Uterus (tissue), 3 donors: ENCODE measurements at regions not wholly inside any gene's neighbourhood (a gene's known extent, or its start where the extent isn't known, plus 50 kb on each side); places are given as distances from the start of the nearest gene placed in this dataset.

Experiments
- DNase-seq, 2 donors: peaks; one replicate each; pipeline ENCODE4 v3.0.0-alpha.2; 2019 to 2020
- H3K27ac ChIP-seq, 2 donors: fragments of 200-600 bp; sonication (generic); 1 replicate in 1 of 2; 2 replicates in 1 of 2; pipeline ENCODE4 v1.5.1; 2016 to 2018
- H3K27me3 ChIP-seq, 2 donors: fragments of 200-600 bp; sonication (generic); one replicate each; pipeline ENCODE4 v1.5.1; 2018 to 2019; ENCODE audit warnings: control low read depth in 1 of 2
- H3K36me3 ChIP-seq, 2 donors: fragments of 200-600 bp; sonication (generic); one replicate each; pipeline ENCODE4 v1.5.1; 2019; ENCODE audit warnings: control low read depth in 1 of 2
- H3K4me1 ChIP-seq, 2 donors: fragments of 200-600 bp; sonication (generic); one replicate each; pipeline ENCODE4 v1.5.1; 2018 to 2019; ENCODE audit warnings: control low read depth in 1 of 2
- H3K4me3 ChIP-seq, 2 donors: fragments of 200-600 bp; sonication (generic); 1 replicate in 1 of 2; 2 replicates in 1 of 2; pipeline ENCODE4 v1.5.1; 2018 to 2019; ENCODE audit warnings: mild to moderate bottlenecking in 1 of 2
- H3K9me3 ChIP-seq, 2 donors: fragments of 200-600 bp; sonication (generic); one replicate each; pipeline ENCODE4 v1.5.1; 2019; ENCODE audit warnings: control low read depth in 1 of 2
- POLR2A ChIP-seq, 2 donors: fragments of 450-650 bp; IDR thresholded peaks; one replicate each; pipeline ENCODE4 v1.6.1; 2016; ENCODE audit warnings: antibody characterized with exemption in 2 of 2, mild to moderate bottlenecking in 1 of 2, moderate library complexity in 1 of 2
- intact Hi-C: fragments of 100-400 bp; cut with DNase I; formaldehyde crosslinking; loops from one replicate; pipeline ENCODE4 v1.15.1; 2023; ENCODE audit warnings: low total_unique reads
- TF ChIP-seq, protein P1 (sequence below), 4 experiments: fragments of 200-600 bp in 2 of 4; fragments of 450-650 bp in 2 of 4; sonication (generic) in 2 of 4; IDR thresholded peaks; one replicate each; pipeline ENCODE4 v1.5.1; 2016 to 2019; ENCODE audit warnings: antibody characterized with exemption in 4 of 4, mild to moderate bottlenecking in 2 of 4, moderate library complexity in 1 of 4
- donor health status: DM: yes; HTN: yes; CAD: no.

- no peaks in the 10 kb centered on the region for H3K9me3 ChIP-seq
- H3K27me3 ChIP-seq: no peaks in the 10 kb centered on the region
- no peaks in the 10 kb centered on the region for H3K36me3 ChIP-seq
- no peaks in the 10 kb centered on the region for H3K4me1 ChIP-seq
- H3K4me3 ChIP-seq: no peak overlapping the region
- TF ChIP-seq, protein P1, sequence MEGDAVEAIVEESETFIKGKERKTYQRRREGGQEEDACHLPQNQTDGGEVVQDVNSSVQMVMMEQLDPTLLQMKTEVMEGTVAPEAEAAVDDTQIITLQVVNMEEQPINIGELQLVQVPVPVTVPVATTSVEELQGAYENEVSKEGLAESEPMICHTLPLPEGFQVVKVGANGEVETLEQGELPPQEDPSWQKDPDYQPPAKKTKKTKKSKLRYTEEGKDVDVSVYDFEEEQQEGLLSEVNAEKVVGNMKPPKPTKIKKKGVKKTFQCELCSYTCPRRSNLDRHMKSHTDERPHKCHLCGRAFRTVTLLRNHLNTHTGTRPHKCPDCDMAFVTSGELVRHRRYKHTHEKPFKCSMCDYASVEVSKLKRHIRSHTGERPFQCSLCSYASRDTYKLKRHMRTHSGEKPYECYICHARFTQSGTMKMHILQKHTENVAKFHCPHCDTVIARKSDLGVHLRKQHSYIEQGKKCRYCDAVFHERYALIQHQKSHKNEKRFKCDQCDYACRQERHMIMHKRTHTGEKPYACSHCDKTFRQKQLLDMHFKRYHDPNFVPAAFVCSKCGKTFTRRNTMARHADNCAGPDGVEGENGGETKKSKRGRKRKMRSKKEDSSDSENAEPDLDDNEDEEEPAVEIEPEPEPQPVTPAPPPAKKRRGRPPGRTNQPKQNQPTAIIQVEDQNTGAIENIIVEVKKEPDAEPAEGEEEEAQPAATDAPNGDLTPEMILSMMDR (IDR thresholded peaks at IDR 0.05): no peak
- no peak for TF ChIP-seq POLR2A (IDR thresholded peaks at IDR 0.05)
- H3K27ac ChIP-seq: no peak overlapping the region
- no peak for DNase-seq
- intact Hi-C loops: no loop called here
Measured at GRCh38 chr10:10160821-10161312, 856.8 kb upstream of the CELF2 start.

- intact Hi-C loops: no loop called here
- no peaks in the 10 kb centered on the region for H3K4me1 ChIP-seq
- TF ChIP-seq, protein P1 (IDR thresholded peaks at IDR 0.05): no peak
- no peak for TF ChIP-seq POLR2A (IDR thresholded peaks at IDR 0.05)
- H3K4me3 ChIP-seq: no peak overlapping the region
- no peak for DNase-seq
- H3K36me3 ChIP-seq: no peaks in the 10 kb centered on the region
- no peaks in the 10 kb centered on the region for H3K27me3 ChIP-seq
- H3K9me3 ChIP-seq: no peaks in the 10 kb centered on the region
- no peak overlapping the region for H3K27ac ChIP-seq
Measured at GRCh38 chr10:10164848-10165247, 852.8 kb upstream of the CELF2 start.

DNA sequence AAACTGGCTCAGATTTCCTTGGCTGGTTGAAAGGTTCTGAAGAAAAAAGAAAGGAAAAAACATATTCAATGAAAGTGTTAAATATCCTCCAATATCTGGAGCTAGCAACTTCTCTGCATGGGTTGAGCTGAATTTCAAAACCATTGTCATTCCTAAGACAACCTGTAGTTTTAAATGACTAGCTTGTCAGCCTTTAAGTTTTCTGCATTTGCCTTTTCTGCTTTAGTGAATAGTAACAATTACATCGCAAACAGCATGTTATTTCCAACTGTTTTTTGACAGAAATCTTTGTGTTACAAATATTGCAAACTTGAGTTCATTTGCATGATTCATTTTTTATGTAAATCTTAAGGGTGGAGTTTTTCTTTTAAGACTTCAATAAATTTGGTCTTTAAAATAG lies 852.3 kb upstream of the CELF2 start:
- Histone ChIP-seq H3K36me3 (no peaks in the 10 kb centered on the region), H3K4me3 (no peak overlapping the region), H3K4me1 (no peaks in the 10 kb centered on the region), H3K27ac (no peak overlapping the region), H3K9me3 (no peaks in the 10 kb centered on the region), H3K27me3 (no peaks in the 10 kb centered on the region)
- intact Hi-C loops: no loop called here
- no peak for DNase-seq
- TF ChIP-seq POLR2A (IDR thresholded peaks at IDR 0.05): no peak
- TF ChIP-seq, protein P1 (IDR thresholded peaks at IDR 0.05): no peak

- no peaks in the 10 kb centered on the region for H3K9me3 ChIP-seq
- TF ChIP-seq, protein P1 (IDR thresholded peaks at IDR 0.05): no peak
- intact Hi-C loops: no loop called here
- no peak for DNase-seq
- no peak overlapping the region for H3K4me3 ChIP-seq
- no peak overlapping the region for H3K27ac ChIP-seq
- no peaks in the 10 kb centered on the region for H3K36me3 ChIP-seq
- no peaks in the 10 kb centered on the region for H3K27me3 ChIP-seq
- H3K4me1 ChIP-seq: no peaks in the 10 kb centered on the region
Measured at GRCh38 chr10:10178476-10178875, 839.2 kb upstream of the CELF2 start.

GRCh38 chr10:10193848-10194247 lies 823.8 kb upstream of the CELF2 start:
- TF ChIP-seq, protein P1 (IDR thresholded peaks at IDR 0.05): no peak
- Histone ChIP-seq H3K27me3 (peaks cover 0 to 3% of the 10 kb centered on the region in 2 donors), H3K27ac (no peak overlapping the region), H3K4me1 (peaks cover 0 to 6% of the 10 kb centered on the region in 2 donors), H3K36me3 (no peaks in the 10 kb centered on the region), H3K9me3 (no peaks in the 10 kb centered on the region), H3K4me3 (no peak overlapping the region)
- DNase-seq: no peak
- intact Hi-C loops: no loop called here
